ENCODE measurements at regions not wholly inside any gene's neighbourhood (a gene's known extent, or its start where the extent isn't known, plus 50 kb on each side); places are given as distances from the start of the nearest gene placed in this dataset.

GRCh38 chr7:106346167-106346677 lies 61.4 kb upstream of the NAMPT start:
- TF ChIP-seq CTCF (IDR thresholded peaks at IDR 0.05): no peak
- TF ChIP-seq POLR2A (IDR thresholded peaks at IDR 0.05): no peak
- TF ChIP-seq POLR2AphosphoS5 (IDR thresholded peaks at IDR 0.05): no peak
- no peak for TF ChIP-seq EP300 (IDR thresholded peaks at IDR 0.05; ENCODE audit: low read depth)
